ENCODE measurements at regions not wholly inside any gene's neighbourhood (a gene's known extent, or its start where the extent isn't known, plus 50 kb on each side); places are given as distances from the start of the nearest gene placed in this dataset.

GRCh38 chr12:107437954-107438353, 247.6 kb upstream of the PWP1 start:
- Histone ChIP-seq H3K9me2 (replicated peaks; ENCODE audit: insufficient read depth) (no peaks in the 10 kb centered on the region), H3K27ac (no peak overlapping the region), H3K4me2 (no peak overlapping the region), H4K20me1 (ENCODE audit: insufficient read depth, poor library complexity, severe bottlenecking) (no peaks in the 10 kb centered on the region), H3K27me3 (no peaks in the 10 kb centered on the region), H3K9me3 (ENCODE audit: low read depth) (no peaks in the 10 kb centered on the region), H3K4me3 (no peak overlapping the region), H3K79me2 (no peaks in the 10 kb centered on the region), H2AFZ (no peak overlapping the region), H3K4me1 (ENCODE audit: insufficient read depth) (no peaks in the 10 kb centered on the region), H3K36me3 (replicated peaks; ENCODE audit: insufficient read depth, low read depth) (no peaks in the 10 kb centered on the region)
- 93% methylated on average over 6 of the region's 6 CpGs for WGBS (ENCODE audit: low lambda C conversion rate, missing lambda C conversion rate)
- TF ChIP-seq CTCF (IDR thresholded peaks at IDR 0.05; ENCODE audit: poor library complexity) = no peak
- no peak for TF ChIP-seq EZH2 (IDR thresholded peaks at IDR 0.05; ENCODE audit: borderline replicate concordance)
- no peak for TF ChIP-seq EZH2phosphoT487 (IDR thresholded peaks at IDR 0.05; ENCODE audit: low read depth, severe bottlenecking, unreplicated experiment)
- DNase-seq (ENCODE audit: low spot score) = no peak

- Histone ChIP-seq H3K27ac (no peak overlapping the region), H2AFZ (no peak overlapping the region), H3K9me2 (replicated peaks; ENCODE audit: insufficient read depth) (no peaks in the 10 kb centered on the region), H3K4me3 (no peak overlapping the region), H3K36me3 (replicated peaks; ENCODE audit: insufficient read depth, low read depth) (no peaks in the 10 kb centered on the region), H4K20me1 (ENCODE audit: insufficient read depth, poor library complexity, severe bottlenecking) (no peaks in the 10 kb centered on the region), H3K4me1 (ENCODE audit: insufficient read depth) (no peaks in the 10 kb centered on the region), H3K9me3 (ENCODE audit: low read depth) (no peaks in the 10 kb centered on the region), H3K27me3 (no peaks in the 10 kb centered on the region), H3K79me2 (no peaks in the 10 kb centered on the region), H3K4me2 (no peak overlapping the region)
- no peak for DNase-seq (ENCODE audit: low spot score)
- 72% methylated on average over 8 of the region's 8 CpGs for WGBS (ENCODE audit: low lambda C conversion rate, missing lambda C conversion rate)
- TF ChIP-seq EZH2 (IDR thresholded peaks at IDR 0.05; ENCODE audit: borderline replicate concordance) = no peak
- TF ChIP-seq EZH2phosphoT487 (IDR thresholded peaks at IDR 0.05; ENCODE audit: low read depth, severe bottlenecking, unreplicated experiment) = no peak
- TF ChIP-seq CTCF (IDR thresholded peaks at IDR 0.05; ENCODE audit: poor library complexity) = no peak
These were observed 246.4 kb upstream of the PWP1 start for GRCh38 chr12:107439026-107439738.

- WGBS (ENCODE audit: low lambda C conversion rate, missing lambda C conversion rate) = 83% methylated on average over 4 of the region's 4 CpGs
- Histone ChIP-seq H3K79me2 (no peaks in the 10 kb centered on the region), H2AFZ (no peak overlapping the region), H3K4me2 (no peak overlapping the region), H4K20me1 (ENCODE audit: insufficient read depth, poor library complexity, severe bottlenecking) (no peaks in the 10 kb centered on the region), H3K4me3 (no peak overlapping the region), H3K36me3 (replicated peaks; ENCODE audit: insufficient read depth, low read depth) (no peaks in the 10 kb centered on the region), H3K27ac (no peak overlapping the region), H3K9me2 (replicated peaks; ENCODE audit: insufficient read depth) (no peaks in the 10 kb centered on the region), H3K9me3 (ENCODE audit: low read depth) (no peaks in the 10 kb centered on the region), H3K4me1 (ENCODE audit: insufficient read depth) (no peaks in the 10 kb centered on the region), H3K27me3 (no peaks in the 10 kb centered on the region)
- DNase-seq (ENCODE audit: low spot score) = no peak
- no peak for TF ChIP-seq EZH2phosphoT487 (IDR thresholded peaks at IDR 0.05; ENCODE audit: low read depth, severe bottlenecking, unreplicated experiment)
- TF ChIP-seq CTCF (IDR thresholded peaks at IDR 0.05; ENCODE audit: poor library complexity) = no peak
- TF ChIP-seq EZH2 (IDR thresholded peaks at IDR 0.05; ENCODE audit: borderline replicate concordance) = no peak
These were observed 245.0 kb upstream of the PWP1 start for GRCh38 chr12:107440606-107441005.
